GM21360 (cell line): ENCODE measurements at regions not wholly inside any gene's neighbourhood (a gene's known extent, or its start where the extent isn't known, plus 50 kb on each side); places are given as distances from the start of the nearest gene placed in this dataset.

Experiments
- ATAC-seq: cut with Tn5 transposase; IDR thresholded peaks from one replicate; pipeline ENCODE4 v1.9.1; 2021; ENCODE audit warnings: mild to moderate bottlenecking, moderate library complexity; ENCODE audit not compliant: unreplicated experiment

- ATAC-seq: no peak
Observed at GRCh38 chr5:167999182-167999581, 292.3 kb upstream of the WWC1 start.

DNA sequence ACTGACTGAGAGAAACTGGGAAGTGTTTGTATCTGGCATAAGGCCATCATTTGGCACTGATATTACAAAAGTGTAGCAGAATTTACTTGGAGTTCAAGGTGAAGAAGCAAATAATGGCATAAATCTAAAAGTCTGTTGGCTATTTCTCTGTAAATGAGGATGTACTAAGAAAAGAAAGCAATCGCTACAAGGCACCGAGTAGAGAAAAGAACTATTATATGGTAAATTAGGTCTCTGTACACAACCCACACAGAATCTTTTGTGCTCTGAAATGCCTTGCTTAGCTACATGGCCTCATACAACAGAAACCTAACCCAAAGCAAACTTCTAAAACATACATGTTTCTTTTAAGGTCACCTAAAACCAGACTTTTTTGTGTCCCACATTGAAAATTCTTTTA lies 290.1 kb upstream of the WWC1 start:
- ATAC-seq: no peak

- no peak for ATAC-seq
Observed at GRCh38 chr5:168002116-168002515, 289.3 kb upstream of the WWC1 start.

DNA sequence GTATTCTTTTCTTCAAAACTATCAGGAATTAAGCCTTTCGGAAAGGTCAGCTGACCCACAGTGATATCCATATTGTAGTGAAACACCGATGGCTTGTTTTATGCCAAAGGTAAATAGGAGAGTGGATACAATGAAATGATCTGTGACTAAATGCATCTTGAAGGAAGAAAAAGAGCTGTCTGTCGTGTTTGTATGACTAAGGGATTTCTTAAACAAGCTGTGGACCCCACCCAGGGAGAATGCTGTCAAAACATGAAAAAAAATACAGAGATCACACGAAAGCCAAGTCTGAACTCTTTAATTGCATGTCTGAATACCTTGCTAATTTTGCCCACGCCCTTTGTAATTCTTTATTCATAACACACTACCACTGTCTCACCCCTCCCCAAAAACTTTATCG lies 286.4 kb upstream of the WWC1 start:
- ATAC-seq: no peak

DNA sequence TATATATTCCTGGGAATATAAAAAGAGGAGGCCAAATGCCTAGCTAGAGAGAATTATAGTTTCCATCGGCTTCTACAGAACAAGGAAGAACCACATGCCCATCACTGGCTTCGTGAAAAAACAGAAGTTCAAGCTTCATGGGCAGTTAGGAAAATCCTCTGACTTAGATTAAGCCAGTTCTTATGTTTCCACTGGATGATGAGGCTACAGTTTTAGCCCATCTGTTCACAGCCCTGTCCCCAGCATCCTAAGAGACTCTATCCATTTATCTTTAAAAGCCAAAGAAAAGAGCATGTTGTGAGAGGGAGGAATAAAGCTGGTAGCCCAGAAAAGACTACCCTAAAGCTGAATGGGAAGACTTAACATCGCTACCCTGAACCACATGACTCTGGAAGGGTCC lies 285.5 kb upstream of the WWC1 start:
- ATAC-seq: no peak

DNA sequence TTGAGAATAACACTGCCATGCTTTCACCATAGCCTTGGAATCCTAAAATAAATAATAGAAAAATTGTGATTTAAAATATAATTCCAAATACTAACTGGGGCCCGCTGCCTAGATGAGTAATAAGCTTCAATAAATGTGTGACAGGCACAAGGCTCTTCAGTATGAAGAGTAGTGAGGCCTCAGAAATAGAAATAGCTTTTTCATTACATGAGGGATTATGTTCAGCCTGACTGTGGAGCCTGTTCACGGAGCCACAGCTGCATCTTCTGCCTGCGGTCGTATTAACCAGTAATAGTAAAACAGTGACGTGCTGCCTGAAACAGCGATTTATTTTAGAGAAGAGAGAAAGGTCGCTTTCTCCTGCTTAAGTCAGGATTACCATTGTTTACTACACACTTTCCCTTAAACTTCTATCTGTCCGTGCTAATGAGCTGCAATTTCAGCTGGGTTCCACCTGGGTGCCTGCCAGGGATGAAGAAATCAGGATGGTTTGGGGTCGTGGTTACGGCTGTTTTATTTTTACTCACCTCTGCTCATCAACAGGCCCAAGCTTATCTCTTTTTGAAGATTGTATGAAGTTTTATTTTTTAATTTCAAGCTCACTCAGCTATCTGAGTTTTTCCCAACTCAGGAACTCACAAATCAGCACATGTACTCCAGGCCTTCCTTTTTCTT lies 284.9 kb upstream of the WWC1 start:
- no peak for ATAC-seq

GRCh38 chr5:168007286-168007685 lies 284.2 kb upstream of the WWC1 start:
- no peak for ATAC-seq

DNA sequence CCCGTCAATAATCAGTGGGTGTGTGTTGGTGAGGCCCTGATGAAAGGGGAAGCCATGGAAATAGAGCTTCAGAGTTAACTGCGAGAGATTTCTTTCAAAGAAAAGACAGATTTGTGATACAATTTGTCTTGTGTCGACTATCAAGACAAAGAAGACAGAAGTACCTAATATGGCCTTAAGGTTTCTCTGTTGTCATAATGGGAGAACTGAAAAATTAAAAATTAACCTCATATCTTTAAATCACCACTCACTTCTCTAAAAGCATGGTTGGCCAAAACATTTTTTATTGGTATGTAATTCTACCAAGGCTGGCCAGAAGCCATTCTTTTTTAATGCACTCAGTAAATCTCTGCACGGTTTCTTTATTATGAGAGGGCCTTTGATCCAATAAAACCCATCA lies 282.9 kb upstream of the WWC1 start:
- no peak for ATAC-seq

- ATAC-seq: no peak
Observed at GRCh38 chr5:168011096-168011495, 280.3 kb upstream of the WWC1 start.

DNA sequence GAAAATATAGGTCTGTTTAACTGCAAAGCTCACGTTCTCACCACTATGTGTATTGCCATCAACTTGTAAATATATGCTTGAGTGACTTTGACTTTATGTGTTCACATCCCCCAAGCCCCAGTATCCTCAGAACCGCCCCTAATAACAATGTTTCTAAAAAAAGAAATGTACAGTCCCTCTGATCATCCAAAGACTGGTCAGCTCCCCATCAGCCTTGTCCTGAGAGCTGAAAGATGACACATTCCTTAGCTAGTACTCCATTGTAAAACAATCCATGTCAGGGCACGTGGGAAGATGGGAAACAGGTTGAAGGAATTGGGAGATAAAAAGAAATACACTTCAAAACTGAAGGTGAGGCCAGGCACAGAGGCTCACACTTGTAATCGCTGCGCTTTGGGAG lies 279.4 kb upstream of the WWC1 start:
- no peak for ATAC-seq

DNA sequence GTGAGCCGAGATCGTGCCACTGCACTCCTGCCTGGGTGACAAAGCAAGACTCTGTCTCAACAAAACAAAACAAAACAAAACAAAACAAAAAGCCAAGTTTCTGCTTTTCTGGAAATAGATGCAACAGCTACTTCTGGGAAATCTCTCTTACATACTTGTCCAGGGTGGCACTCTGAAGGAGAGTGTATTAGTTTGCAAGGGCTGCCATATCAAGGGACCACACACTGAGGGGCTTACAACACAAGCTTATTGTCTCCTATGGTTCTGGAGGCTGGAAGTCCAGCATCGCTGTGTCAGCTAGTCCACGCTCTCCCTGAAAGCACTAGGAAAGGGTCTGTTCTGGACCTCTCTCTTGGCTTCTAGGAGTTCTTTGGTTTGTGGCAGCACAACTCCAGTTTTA lies 277.9 kb upstream of the WWC1 start:
- no peak for ATAC-seq

GRCh38 chr5:168014433-168015123 lies 276.9 kb upstream of the WWC1 start:
- no peak for ATAC-seq

- no peak for ATAC-seq
Observed at GRCh38 chr5:168015506-168015905, 275.9 kb upstream of the WWC1 start.

GRCh38 chr5:168017313-168017712 lies 274.1 kb upstream of the WWC1 start:
- no peak for ATAC-seq

GRCh38 chr5:168019143-168019542 lies 272.3 kb upstream of the WWC1 start:
- no peak for ATAC-seq

- ATAC-seq: no peak
Observed at GRCh38 chr5:168020542-168021294, 270.7 kb upstream of the WWC1 start.

- ATAC-seq: no peak
Observed at GRCh38 chr5:168022446-168023169, 268.8 kb upstream of the WWC1 start.

DNA sequence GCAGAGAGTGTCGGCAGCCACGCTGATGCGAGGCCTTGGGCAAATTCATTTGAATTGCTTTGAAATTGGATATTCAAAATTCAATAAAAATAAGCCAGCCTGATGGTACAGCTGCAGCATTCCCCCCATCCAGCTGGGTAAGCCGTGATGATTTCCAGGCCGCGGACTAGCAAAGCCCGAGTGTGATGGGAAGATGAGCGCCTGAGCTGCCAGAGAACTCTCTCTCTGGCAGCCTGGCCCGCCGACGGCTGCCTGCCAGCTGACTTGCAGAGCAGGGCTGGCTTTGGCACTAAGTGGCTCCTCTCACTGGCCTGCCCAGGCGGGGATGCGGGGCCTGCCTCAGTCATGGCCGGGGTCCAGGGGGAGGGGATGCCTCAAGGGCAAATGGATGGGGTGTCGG lies 268.3 kb upstream of the WWC1 start:
- ATAC-seq: no peak

GRCh38 chr5:168024306-168024705 lies 267.1 kb upstream of the WWC1 start:
- no peak for ATAC-seq

GRCh38 chr5:168027007-168027406 lies 264.4 kb upstream of the WWC1 start:
- no peak for ATAC-seq

DNA sequence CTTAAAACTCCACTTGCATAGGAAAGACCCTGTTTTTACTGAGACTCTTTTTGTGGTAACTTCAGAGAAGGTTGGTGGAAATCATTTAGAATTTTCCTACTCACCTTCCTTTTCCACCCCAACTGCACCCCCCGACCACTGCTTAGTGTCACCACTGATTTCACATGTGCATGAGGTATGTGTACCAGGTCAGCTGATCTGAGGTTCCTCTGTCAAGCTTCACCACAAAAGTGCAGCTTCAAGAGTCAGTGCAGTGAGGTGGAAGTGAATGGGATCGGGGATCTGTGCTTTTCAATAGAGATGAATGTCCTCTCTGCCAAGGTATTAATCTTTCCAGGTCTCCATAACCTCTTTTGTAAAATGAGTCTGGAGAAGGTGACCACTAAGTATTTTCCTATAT lies 260.5 kb upstream of the WWC1 start:
- no peak for ATAC-seq
